ENCODE measurements at regions not wholly inside any gene's neighbourhood (a gene's known extent, or its start where the extent isn't known, plus 50 kb on each side); places are given as distances from the start of the nearest gene placed in this dataset.
"Not testable (repeated sequence)": the region's sequence is repeated elsewhere in the genome, so short reads cannot be mapped to it uniquely, and the experiment has no call there.

DNA sequence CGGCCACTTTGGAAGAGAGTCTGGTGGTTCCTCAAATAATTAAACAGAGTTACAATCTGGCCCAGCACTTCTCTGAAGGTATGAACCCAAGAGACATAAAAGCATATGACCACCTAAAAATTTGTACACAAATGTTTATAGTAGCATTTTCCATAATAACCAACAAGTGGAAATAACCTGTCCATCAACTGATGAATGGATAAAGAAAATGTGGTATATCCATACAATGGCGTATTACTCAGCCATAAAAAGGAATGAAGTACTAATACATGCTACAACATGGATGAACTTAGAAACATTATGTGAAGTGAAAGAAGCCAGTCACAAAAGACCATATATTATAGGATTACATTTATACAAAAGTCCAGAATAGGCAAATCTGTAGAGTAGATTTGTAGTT, 76.0 kb upstream of the RGPD5 start:
- no peak for DNase-seq (ENCODE audit: insufficient read length, low spot score)
- FAIRE-seq, result no peak

DNA sequence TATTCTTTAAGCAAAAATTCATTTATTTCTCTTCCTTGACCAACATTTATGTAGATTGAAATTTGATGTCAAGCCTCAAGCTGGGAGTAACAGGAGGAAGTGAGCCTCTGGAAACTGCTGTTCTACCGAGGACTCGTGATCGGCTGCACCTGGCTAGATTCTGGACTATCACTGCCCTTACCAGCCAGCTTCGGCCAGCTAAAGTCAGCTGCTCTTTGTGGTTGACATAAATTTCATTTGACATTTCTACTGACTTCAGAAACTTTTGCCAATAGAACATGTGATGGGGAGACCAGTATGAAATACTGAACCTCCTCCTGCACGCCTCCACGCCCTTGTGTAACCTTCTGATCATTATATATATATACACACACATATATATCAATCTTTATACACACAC, 74.2 kb upstream of the RGPD5 start:
- no peak for DNase-seq (ENCODE audit: insufficient read length, low spot score)
- FAIRE-seq, result no peak

DNA sequence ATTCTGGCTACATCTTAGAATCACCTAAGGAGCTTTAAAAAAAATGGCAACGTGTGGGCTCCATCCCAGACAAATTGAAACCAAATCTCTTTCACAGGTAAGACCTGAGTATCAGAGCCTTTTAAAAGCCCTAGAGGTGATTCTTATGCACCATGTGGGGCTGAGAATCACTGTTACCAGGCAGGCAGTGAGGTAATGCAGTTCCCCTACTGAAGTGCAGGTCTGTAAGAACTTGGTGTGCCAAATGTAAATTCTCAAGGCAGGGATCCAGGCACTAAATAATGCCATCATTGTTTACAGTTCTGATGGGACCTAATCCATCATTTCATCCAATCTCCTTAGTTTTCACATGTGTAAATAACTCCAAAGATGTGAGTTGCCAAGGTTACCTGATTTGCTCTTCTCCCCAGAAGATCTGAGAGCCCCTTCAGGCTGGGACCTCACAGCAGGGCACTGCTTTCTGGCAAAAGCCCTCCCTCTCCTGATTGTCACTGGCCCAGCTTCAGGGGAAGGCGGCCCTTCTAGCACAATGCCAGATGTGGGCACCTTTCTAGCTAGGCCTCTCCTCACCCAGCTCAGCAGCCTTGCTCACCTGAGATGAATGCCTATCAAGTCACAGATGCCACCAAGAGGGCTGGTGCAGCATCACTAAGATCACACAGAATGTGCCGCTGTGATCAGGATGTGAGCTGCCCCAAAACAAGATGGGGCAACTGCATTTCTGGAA, 73.6 kb upstream of the RGPD5 start:
- DNase-seq (ENCODE audit: insufficient read length, low spot score) (no peak), FAIRE-seq (no peak)

DNA sequence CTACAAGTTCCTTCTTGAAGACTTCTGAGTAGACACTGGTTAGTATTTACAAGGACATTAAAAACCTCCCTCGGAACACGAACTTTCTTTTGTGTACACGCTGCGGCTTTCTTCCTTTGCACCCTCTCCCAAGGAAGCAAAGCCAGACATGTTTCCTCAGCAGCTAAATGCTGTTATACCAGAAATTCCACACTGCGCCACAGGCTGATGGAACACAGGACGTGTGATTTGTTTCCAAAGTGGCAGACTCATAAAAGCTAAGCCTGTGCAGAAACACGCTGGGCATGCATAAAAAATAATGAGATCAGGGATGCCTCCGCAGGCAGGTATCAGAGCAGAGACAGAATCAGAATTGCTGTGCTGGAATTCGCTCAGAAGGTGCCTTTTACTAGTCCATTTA, 73.0 kb upstream of the RGPD5 start:
- FAIRE-seq, result no peak
- no peak for DNase-seq (ENCODE audit: insufficient read length, low spot score)

DNA sequence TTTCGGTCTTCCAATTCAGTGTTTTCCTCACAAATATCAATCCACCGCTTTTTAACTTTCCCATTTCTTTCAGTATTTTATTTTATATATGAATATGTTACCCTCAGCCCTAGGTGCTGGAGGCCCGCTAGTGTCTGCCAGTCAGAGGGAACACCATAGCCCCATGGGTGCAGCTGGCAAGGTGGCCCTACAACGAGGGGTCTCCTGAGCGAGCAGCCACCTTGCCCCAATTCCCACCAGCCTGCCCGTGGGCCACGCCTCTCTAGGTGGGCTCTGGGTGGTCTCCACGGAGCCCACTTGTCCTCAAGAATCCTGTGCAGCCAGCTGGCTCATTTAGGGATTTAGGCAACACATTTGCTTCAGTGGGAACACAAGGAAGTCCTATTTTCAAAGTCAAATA, 72.5 kb upstream of the RGPD5 start:
- no peak for DNase-seq (ENCODE audit: insufficient read length, low spot score)
- no peak for FAIRE-seq

DNA sequence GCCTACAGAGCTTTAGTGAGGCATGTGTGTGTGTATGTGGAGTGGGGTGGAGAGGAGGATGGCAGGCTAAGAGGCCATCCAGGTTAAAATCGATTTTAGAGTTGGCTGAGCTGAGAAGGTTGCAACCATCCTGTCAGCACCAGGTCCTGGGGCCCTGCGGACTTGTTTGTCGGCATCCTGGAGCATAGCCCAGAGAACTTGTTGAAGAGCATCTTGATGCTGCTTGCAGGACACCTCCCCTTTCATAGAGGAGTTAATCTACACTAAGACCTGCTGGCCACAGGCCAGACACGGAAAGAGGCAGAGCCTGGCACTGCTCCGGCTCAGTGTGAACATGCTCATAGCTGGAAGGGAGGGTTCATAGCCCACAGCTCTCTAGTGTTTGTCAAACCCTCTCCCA, 72.1 kb upstream of the RGPD5 start:
- no peak for FAIRE-seq
- DNase-seq (ENCODE audit: insufficient read length, low spot score), result no peak

DNA sequence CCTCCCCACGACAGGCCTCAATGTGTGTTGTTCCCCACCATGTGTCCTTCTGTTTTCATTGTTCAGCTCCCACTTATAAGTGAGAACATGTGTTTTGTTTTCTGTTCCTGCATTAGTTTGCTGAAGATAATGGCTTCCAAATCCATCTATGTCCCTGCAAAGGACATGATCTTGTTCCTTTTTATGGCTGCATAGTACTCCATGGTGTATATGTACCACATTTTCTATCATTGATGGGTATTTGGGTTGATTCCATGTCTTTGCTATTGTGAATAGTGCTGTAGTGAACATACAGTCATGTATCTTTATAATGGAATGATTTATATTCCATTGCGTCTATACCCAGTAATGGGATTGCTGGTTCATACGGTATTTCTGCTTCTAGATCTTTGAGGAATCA, 71.5 kb upstream of the RGPD5 start:
- not testable (repeated sequence) for DNase-seq (ENCODE audit: insufficient read length, low spot score); FAIRE-seq

DNA sequence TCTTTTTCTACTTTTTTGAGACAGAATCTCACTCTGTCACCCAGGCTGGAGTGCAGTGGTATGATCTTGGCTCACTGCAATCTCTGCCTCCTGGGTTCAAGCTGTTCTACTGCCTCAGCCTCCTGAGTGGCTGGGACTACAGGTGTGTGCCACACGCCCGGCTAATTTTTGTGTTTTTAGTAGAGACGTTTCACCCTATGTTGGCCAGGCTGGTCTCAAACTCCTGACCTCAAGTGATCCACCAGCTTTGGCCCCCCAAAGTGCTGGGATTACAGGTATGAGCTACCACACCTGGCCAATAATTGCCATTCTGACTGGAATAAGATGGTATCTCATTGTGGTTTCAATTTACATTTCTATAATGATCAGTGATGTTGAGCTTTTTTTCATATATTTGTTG, 71.0 kb upstream of the RGPD5 start:
- not testable (repeated sequence) for DNase-seq (ENCODE audit: insufficient read length, low spot score); FAIRE-seq

DNA sequence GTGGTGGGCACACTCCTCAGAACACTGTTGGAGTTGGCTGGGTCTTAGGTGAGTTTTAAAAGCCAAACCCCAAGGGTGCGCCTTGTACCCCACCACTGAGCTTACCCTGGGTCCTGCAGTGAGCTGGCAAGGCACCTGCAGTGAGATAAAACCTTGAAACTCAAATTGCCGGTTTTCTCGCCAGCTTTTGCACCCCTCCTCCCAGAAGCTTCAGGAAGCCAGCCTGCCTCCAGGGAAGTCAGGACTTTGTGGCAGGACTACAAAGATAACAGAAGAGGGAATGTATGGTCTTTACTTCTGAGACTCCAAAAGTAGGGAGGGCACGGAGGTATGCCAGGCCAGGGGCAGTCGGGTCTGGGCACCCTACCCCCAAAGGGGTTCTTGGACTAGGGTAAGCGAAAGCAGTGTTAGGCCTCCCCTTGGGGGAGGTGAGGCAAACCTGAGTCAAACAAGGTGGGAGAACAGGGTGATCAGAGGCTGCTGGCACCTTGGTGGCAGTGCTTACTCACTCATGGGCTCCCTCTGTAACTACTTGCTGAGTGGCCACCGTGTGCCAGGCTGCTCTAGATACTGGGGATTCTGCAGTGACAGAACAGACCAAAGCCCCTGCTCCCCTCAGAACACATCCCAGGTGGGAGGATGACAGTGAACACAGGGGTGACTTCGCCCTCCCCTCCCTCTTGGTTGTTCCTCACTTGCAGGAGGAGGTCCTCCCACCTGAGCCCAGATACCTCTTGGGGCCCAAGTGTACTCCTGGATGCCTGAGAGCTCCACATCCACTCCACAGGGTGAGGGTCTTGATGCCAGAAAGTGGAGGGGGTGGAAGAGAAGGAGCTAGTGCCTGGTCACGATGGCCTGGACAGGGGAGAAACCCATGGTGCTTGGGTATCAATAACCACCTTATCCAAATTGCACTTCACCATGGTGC, 69.3 kb upstream of the RGPD5 start:
- DNase-seq (ENCODE audit: insufficient read length, low spot score) (no peak), FAIRE-seq (no peak)

DNA sequence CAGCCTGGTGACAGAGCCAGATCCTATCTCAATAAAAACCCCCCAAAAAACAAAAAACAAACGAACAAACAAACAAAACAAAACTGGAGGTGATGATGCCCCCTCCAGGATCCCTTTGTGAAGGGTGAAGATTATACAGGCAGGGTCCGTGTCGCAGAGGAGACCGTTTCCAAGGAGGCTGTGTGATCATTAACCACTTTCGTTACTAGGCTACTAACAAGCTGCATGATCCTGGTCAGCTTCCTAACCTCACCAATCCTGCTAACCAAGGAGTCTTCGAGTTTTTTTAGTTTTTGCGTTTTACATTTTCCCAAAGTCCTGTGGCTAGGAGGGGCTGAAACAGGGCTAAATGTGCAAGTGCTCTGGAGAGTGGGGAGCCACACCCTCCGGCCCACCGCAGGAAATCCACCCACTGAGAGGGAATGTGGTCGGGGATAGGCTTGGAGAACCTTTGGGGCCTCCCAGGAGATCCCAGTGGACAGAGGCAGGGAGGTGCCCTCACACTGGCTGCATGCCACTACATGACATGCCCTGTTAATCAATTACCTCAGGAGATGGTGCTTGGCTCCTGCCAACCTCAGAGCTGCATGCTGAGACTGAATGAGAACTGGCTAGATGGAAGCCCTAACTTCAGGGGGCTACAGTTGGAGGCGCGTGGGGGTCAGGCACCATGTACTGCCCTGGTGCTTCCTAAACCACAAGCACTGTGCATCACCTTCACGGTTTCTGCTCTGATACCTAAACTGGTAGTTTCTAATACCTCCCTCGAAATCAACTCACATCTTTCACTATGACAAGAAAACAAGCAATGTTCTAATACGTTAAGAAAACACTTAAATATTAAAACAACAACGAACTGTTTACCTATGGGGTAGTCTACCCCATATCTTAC, 67.5 kb upstream of the RGPD5 start:
- no peak for DNase-seq (ENCODE audit: insufficient read length, low spot score)
- no peak for FAIRE-seq

DNA sequence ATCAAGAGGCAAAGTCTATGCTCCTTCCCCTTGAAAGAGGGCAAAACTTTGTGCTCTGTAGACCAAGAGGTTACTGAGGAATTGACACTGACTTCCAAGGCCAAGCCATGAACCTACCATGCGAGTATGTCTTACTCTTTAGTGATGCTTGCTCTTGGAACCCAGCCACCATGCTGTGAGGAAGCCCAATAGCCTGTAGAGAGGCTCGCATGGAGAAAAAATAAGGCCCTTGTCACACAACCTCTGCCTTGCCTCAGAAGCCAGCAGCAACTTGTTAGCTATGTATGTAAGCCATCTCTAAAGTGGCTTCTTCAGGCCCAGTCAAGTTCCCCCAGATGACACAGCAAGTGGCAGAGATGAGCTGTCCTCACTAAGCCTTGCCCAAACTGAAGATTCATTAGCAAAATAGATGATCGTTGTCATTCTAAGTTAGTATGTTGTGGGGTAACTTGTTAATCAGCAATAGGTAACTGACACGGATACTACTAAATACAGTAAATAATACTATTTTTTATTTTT, 66.1 kb upstream of the RGPD5 start:
- FAIRE-seq, result no peak

DNA sequence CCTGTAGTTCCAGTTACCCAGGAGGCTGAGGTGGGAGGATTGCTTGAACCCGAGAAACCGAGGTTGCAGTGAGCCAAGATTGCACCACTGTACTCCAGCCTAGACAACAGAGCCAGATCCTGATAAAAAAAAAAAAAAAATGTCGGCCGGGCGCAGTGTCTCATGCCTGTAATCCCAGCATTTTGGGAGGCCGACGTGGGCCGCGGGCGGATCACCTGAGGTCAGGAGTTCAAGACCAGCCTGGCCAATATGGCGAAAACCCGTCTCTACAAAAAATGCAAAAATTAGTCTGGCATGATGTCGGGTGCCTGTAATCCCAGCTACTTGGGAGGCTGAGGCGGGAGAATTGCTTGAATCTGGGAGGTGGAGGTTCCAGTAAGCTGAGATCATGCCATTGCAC, 60.4 kb upstream of the RGPD5 start:
- not testable (repeated sequence) for DNase-seq (ENCODE audit: insufficient read length, low spot score); FAIRE-seq

More for the DNA sequence above, 66.1 kb upstream of the RGPD5 start:
- no peak for DNase-seq (ENCODE audit: insufficient read length, low spot score)

DNA sequence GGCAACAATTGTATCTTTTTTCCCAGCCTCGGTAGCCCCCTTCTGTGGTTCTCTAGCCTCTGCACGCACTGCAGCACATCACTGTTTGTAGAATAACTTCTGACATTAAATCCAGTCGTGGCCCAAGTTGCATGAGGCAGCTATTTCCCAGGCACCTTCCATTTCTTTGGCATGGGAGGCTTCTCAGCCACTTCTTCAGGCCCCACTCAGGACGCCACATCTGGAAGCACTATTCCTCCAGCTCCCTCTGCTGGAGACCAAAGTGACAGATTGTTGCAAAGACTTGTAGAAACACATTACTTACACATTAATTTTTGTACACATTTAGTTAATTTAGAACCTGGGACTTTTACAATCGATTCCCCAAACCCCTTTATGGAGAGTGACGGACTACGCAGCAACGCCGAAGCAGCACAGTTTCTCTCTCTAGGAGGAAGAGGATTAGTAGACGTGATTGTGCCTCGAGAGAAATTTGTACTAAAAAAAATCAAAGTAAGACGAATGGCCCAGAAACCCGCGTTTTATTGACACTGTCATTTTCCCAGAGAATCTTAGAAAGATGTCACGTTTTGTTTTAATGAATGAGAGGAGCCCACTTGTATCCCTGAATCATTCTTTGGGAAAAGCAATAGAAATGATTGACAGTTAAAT, 57.8 kb upstream of the RGPD5 start:
- no peak for FAIRE-seq
- peak; percentile 59 for DNase-seq (ENCODE audit: insufficient read length, low spot score)

Data from HTR-8/SVneo (cell line).